GM23338 (cell line): ENCODE measurements at regions not wholly inside any gene's neighbourhood (a gene's known extent, or its start where the extent isn't known, plus 50 kb on each side); places are given as distances from the start of the nearest gene placed in this dataset.

Experiments
- ATAC-seq: fragments of 200-7000 bp; cut with Tn5 transposase; 3 replicates; pipeline ENCODE4 v1.9.1; 2020
- DNase-seq: peaks from one replicate; pipeline ENCODE4 v3.0.0-alpha.2; 2015; ENCODE audit warnings: low spot score
- H2AFZ ChIP-seq: fragments of 200-600 bp; sonication (generic); 2 replicates; pipeline ENCODE4 v1.8.0; 2016; ENCODE audit warnings: antibody characterized with exemption, mild to moderate bottlenecking, moderate library complexity
- H3F3A ChIP-seq: fragments of 200-600 bp; sonication (generic); replicated peaks from 2 replicates; pipeline ENCODE4 v1.8.0; 2017; ENCODE audit warnings: antibody characterized with exemption, mixed run types, low read depth
- H3K27ac ChIP-seq: fragments of 200-600 bp; sonication (generic); 2 replicates; pipeline ENCODE4 v1.6.1; 2016; ENCODE audit warnings: low read depth
- H3K27me3 ChIP-seq: fragments of 200-600 bp; sonication (generic); 2 replicates; pipeline ENCODE4 v1.8.0; 2016; ENCODE audit warnings: mild to moderate bottlenecking, mixed run types, moderate library complexity; ENCODE audit not compliant: insufficient read depth
- H3K36me3 ChIP-seq: fragments of 200-600 bp; sonication (generic); 2 replicates; pipeline ENCODE4 v1.8.0; 2016; ENCODE audit warnings: mild to moderate bottlenecking; ENCODE audit not compliant: insufficient read depth
- H3K4me1 ChIP-seq: fragments of 200-600 bp; sonication (generic); 2 replicates; pipeline ENCODE4 v1.8.0; 2016; ENCODE audit warnings: mild to moderate bottlenecking, moderate library complexity; ENCODE audit not compliant: insufficient read depth
- H3K4me2 ChIP-seq: fragments of 200-600 bp; sonication (generic); 2 replicates; pipeline ENCODE4 v1.7.1; 2017; ENCODE audit warnings: mixed run types
- H3K4me3 ChIP-seq: fragments of 200-600 bp; sonication (generic); 2 replicates; pipeline ENCODE4 v1.6.1; 2016; ENCODE audit warnings: mixed run types
- H3K79me2 ChIP-seq: fragments of 200-600 bp; sonication (generic); replicated peaks from 2 replicates; pipeline ENCODE4 v1.8.0; 2017; ENCODE audit warnings: mild to moderate bottlenecking; ENCODE audit not compliant: insufficient read depth
- H3K9me2 ChIP-seq: fragments of 200-600 bp; sonication (generic); 2 replicates; pipeline ENCODE4 v1.8.0; 2017; ENCODE audit not compliant: insufficient read depth
- H4K20me1 ChIP-seq: fragments of 200-600 bp; sonication (generic); replicated peaks from 2 replicates; pipeline ENCODE4 v1.8.0; 2017; ENCODE audit warnings: mild to moderate bottlenecking; ENCODE audit not compliant: insufficient read depth
- H3K27ac Mint-ChIP-seq: 2 replicates; pipeline ENCODE4 v1.8.0; 2020; ENCODE audit warnings: inconsistent platforms, mild to moderate bottlenecking, moderate library complexity, mixed read lengths
- H3K27me3 Mint-ChIP-seq: 3 replicates; pipeline ENCODE4 v1.8.0; 2022; ENCODE audit warnings: low read depth, mild to moderate bottlenecking, moderate library complexity, mixed read lengths, inconsistent platforms; ENCODE audit not compliant: insufficient read depth, poor library complexity
- H3K36me3 Mint-ChIP-seq: 3 replicates; pipeline ENCODE4 v1.8.0; 2021; ENCODE audit warnings: low read depth, mild to moderate bottlenecking, inconsistent platforms, moderate library complexity, mixed read lengths
- H3K4me1 Mint-ChIP-seq: 3 replicates; pipeline ENCODE4 v1.8.0; 2020; ENCODE audit warnings: mild to moderate bottlenecking, inconsistent platforms, mixed read lengths
- H3K4me3 Mint-ChIP-seq: 3 replicates; pipeline ENCODE4 v1.8.0; 2021; ENCODE audit warnings: moderate library complexity, mild to moderate bottlenecking, inconsistent platforms, mixed read lengths
- H3K9me3 Mint-ChIP-seq: 3 replicates; pipeline ENCODE4 v1.8.0; 2020; ENCODE audit warnings: moderate library complexity, mild to moderate bottlenecking, inconsistent platforms, mixed read lengths
- CREB1 ChIP-seq: fragments of 250-450 bp; sonication (Bioruptor Pico); IDR thresholded peaks from 2 replicates; pipeline ENCODE4 v1.5.0; 2020; ENCODE audit warnings: low read depth, mild to moderate bottlenecking, moderate library complexity
- ETS1 ChIP-seq: IDR thresholded peaks from 2 replicates; pipeline ENCODE4 v1.6.1; 2016; ENCODE audit warnings: antibody characterized with exemption
- EZH2 ChIP-seq: fragments of 200-600 bp; sonication (generic); IDR thresholded peaks from one replicate; pipeline ENCODE4 v1.8.0; 2017; ENCODE audit warnings: antibody characterized with exemption, mild to moderate bottlenecking, low read depth; ENCODE audit not compliant: unreplicated experiment
- EZH2phosphoT487 ChIP-seq: fragments of 200-600 bp; sonication (generic); IDR thresholded peaks from one replicate; pipeline ENCODE4 v1.8.1; 2018; ENCODE audit warnings: antibody characterized with exemption; ENCODE audit not compliant: unreplicated experiment
- JUNB ChIP-seq: IDR thresholded peaks from one replicate; pipeline ENCODE4 v1.6.1; 2016; ENCODE audit warnings: antibody characterized with exemption; ENCODE audit not compliant: unreplicated experiment
- NANOG ChIP-seq: IDR thresholded peaks from 2 replicates; pipeline ENCODE4 v1.6.1; 2016; ENCODE audit warnings: antibody characterized with exemption, borderline replicate concordance
- POLR2AphosphoS5 ChIP-seq: IDR thresholded peaks from 2 replicates; pipeline ENCODE4 v1.6.1; 2016; ENCODE audit warnings: antibody characterized with exemption, low read depth
- STAT1 ChIP-seq: IDR thresholded peaks from one replicate; pipeline ENCODE4 v1.6.1; 2016; ENCODE audit warnings: antibody characterized with exemption; ENCODE audit not compliant: unreplicated experiment
- ZNF114 ChIP-seq: fragments of 250-450 bp; sonication (Bioruptor Pico); IDR thresholded peaks from 2 replicates; pipeline ENCODE4 v1.5.0; 2020; ENCODE audit warnings: mild to moderate bottlenecking, moderate library complexity
- ZNF462 ChIP-seq: fragments of 250-450 bp; sonication (Bioruptor Pico); IDR thresholded peaks from 2 replicates; pipeline ENCODE4 v1.5.0; 2020; ENCODE audit warnings: mild to moderate bottlenecking, moderate library complexity

DNA sequence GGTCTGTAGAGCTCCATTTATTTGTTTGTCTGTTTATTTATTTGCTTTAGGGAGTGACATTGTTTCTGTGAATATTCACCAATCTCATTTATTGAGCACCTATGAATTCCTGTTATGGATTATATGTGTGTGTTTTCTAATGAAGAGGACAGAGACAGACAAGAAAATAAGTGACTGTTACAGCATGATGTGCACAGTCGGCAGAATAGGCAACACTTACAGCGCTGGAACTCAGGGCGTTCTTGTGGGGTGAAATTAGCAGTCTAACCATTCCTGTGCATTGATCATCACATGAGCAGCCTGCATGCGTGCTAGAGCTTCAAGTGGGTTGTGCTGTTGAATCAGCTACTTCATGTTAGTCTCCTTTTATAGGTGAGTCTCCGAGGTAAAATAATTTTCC, 960.7 kb downstream of the SLC4A3 start:
- Histone ChIP-seq H3K79me2 (no peaks in the 10 kb centered on the region), H2AFZ (no peak overlapping the region), H3K9me2 (no peaks in the 10 kb centered on the region), H3K36me3 (no peaks in the 10 kb centered on the region), H3K4me3 (no peak overlapping the region), H3K27me3 (no peaks in the 10 kb centered on the region), H4K20me1 (no peaks in the 10 kb centered on the region), H3K4me2 (no peak overlapping the region), H3K4me1 (no peaks in the 10 kb centered on the region), H3F3A (no peaks in the 10 kb centered on the region), H3K27ac (no peak overlapping the region)
- DNase-seq (no peak), ATAC-seq (no peak)
- Mint-ChIP-seq H3K27me3 (no peaks in the 10 kb centered on the region), H3K4me3 (no peak overlapping the region), H3K36me3 (no peaks in the 10 kb centered on the region), H3K4me1 (no peaks in the 10 kb centered on the region), H3K27ac (no peak overlapping the region), H3K9me3 (no peaks in the 10 kb centered on the region)
- no peak for TF ChIP-seq EZH2phosphoT487
- no peak for TF ChIP-seq JUNB
- TF ChIP-seq ETS1: no peak
- no peak for TF ChIP-seq STAT1
- no peak for TF ChIP-seq CREB1

DNA sequence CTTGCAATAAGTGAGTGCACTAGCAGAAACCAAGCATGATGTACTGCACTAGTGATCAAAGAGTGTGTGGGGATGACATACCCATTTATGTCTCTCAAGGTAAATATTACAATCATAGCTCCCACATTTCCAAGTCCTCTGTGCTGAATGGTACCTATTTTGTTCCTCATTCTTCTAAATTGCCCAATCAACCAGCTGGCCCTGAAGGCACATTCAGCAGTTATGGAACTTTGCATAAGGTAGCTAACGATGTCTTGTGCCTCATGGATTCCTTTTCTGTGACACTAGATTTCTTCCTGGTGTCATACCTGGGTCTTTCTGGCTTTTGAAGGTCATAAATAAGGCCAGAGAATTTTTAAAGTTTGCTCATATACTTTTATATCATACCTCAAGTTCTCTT, 963.0 kb downstream of the SLC4A3 start:
- no peaks in the 10 kb centered on the region for H3K4me1 Mint-ChIP-seq
- no peaks in the 10 kb centered on the region for H3K9me3 Mint-ChIP-seq
- Histone ChIP-seq H3K27me3 (no peaks in the 10 kb centered on the region), H3K4me2 (no peak overlapping the region), H4K20me1 (no peaks in the 10 kb centered on the region), H3K4me1 (no peaks in the 10 kb centered on the region), H3K36me3 (no peaks in the 10 kb centered on the region), H3K79me2 (no peaks in the 10 kb centered on the region), H3K9me2 (no peaks in the 10 kb centered on the region), H2AFZ (no peak overlapping the region), H3K27ac (no peak overlapping the region), H3K4me3 (no peak overlapping the region), H3F3A (no peaks in the 10 kb centered on the region)
- ATAC-seq (no peak), DNase-seq (no peak)
- no peaks in the 10 kb centered on the region for H3K27me3 Mint-ChIP-seq
- no peak overlapping the region for H3K27ac Mint-ChIP-seq
- no peak overlapping the region for H3K4me3 Mint-ChIP-seq
- H3K36me3 Mint-ChIP-seq: no peaks in the 10 kb centered on the region
- no peak for TF ChIP-seq NANOG
- no peak for TF ChIP-seq POLR2AphosphoS5

GRCh38 chr2:220593526-220593925, 966.1 kb downstream of the SLC4A3 start:
- H3K4me3 Mint-ChIP-seq: no peak overlapping the region
- no peak overlapping the region for H2AFZ ChIP-seq
- H3K36me3 Mint-ChIP-seq: no peaks in the 10 kb centered on the region
- H3F3A ChIP-seq: no peaks in the 10 kb centered on the region
- no peaks in the 10 kb centered on the region for H3K27me3 ChIP-seq
- ATAC-seq (no peak), DNase-seq (no peak)
- no peaks in the 10 kb centered on the region for H3K4me1 ChIP-seq
- H3K4me3 ChIP-seq: no peak overlapping the region
- H3K27ac Mint-ChIP-seq: no peak overlapping the region
- H3K9me2 ChIP-seq: no peaks in the 10 kb centered on the region
- no peaks in the 10 kb centered on the region for H3K36me3 ChIP-seq
- H4K20me1 ChIP-seq: no peaks in the 10 kb centered on the region
- no peak overlapping the region for H3K4me2 ChIP-seq
- no peaks in the 10 kb centered on the region for H3K9me3 Mint-ChIP-seq
- no peaks in the 10 kb centered on the region for H3K4me1 Mint-ChIP-seq
- H3K27me3 Mint-ChIP-seq: no peaks in the 10 kb centered on the region
- H3K79me2 ChIP-seq: no peaks in the 10 kb centered on the region
- H3K27ac ChIP-seq: no peak overlapping the region
- TF ChIP-seq ZNF114 (CRISPR knock-in tag) (no peak), ZNF462 (CRISPR knock-in tag) (no peak), NANOG (no peak), EZH2 (no peak), EZH2phosphoT487 (no peak)
